Panc1 (cell line): ENCODE measurements at regions not wholly inside any gene's neighbourhood (a gene's known extent, or its start where the extent isn't known, plus 50 kb on each side); places are given as distances from the start of the nearest gene placed in this dataset.

Experiments
- ATAC-seq: fragments of 200-7000 bp; cut with Tn5 transposase; 2 replicates; pipeline ENCODE4 v1.9.1; 2020; ENCODE audit warnings: mild to moderate bottlenecking, moderate library complexity
- BruUV-seq: library from RNA; stranded (reverse); fragments of 400-500 nt; replicated peaks from 2 replicates; lab custom pipeline; 2021; lab: Mats Ljungman, UMichigan
- CTCF ChIA-PET: fragments of 300-600 bp; sonication (Branson Sonifier 250); formaldehyde crosslinking; loops from one replicate; lab custom pipeline; 2022; ENCODE audit warnings: antibody characterized with exemption; lab: Charles Lee
- POLR2A ChIA-PET: fragments of 300-600 bp; sonication (Branson Sonifier 250); formaldehyde crosslinking; loops from one replicate; lab custom pipeline; 2022; ENCODE audit warnings: antibody characterized with exemption; lab: Charles Lee
- DNase-seq: peaks from one replicate; pipeline ENCODE4 v3.0.0-alpha.2; 2010; ENCODE audit warnings: low read depth, low spot score
- H3K27ac ChIP-seq: 2 replicates; pipeline ENCODE4 v1.5.1; 2011; ENCODE audit warnings: mild to moderate bottlenecking, low read length, inconsistent platforms
- H3K27me3 ChIP-seq: fragments of 200-500 bp; sonication (Bioruptor generic); 2 replicates; pipeline ENCODE4 v1.6.0; 2014; ENCODE audit warnings: low read length, inconsistent platforms; ENCODE audit not compliant: control insufficient read depth, insufficient read depth
- H3K36me3 ChIP-seq: fragments of 200-500 bp; sonication (Bioruptor generic); 2 replicates; pipeline ENCODE4 v1.5.1; 2014; ENCODE audit warnings: inconsistent platforms, mild to moderate bottlenecking, low read length, moderate library complexity; ENCODE audit not compliant: control insufficient read depth, insufficient read depth
- H3K4me1 ChIP-seq: 2 replicates; pipeline ENCODE4 v1.5.1; 2011; ENCODE audit warnings: inconsistent platforms, mild to moderate bottlenecking, low read length, moderate library complexity; ENCODE audit not compliant: control insufficient read depth, insufficient read depth
- H3K4me3 ChIP-seq, 2 experiments: 2 replicates each; pipeline ENCODE4 v1.5.1; 2011 to 2012; ENCODE audit warnings: low read depth in 2 of 2, low read length in 2 of 2, mild to moderate bottlenecking in 2 of 2, inconsistent platforms in 1 of 2, moderate library complexity in 1 of 2
- H3K9me3 ChIP-seq: fragments of 200-500 bp; sonication (Bioruptor generic); 2 replicates; pipeline ENCODE4 v1.5.1; 2014; ENCODE audit warnings: low read depth, mild to moderate bottlenecking, inconsistent platforms, low read length, moderate library complexity; ENCODE audit not compliant: control insufficient read depth, insufficient read depth
- POLR2AphosphoS5 ChIP-seq: IDR thresholded peaks from 2 replicates; pipeline ENCODE4 v1.6.1; 2012; ENCODE audit warnings: mild to moderate bottlenecking, low read depth, low read length, moderate library complexity
- SIN3A ChIP-seq: IDR thresholded peaks from 2 replicates; pipeline ENCODE4 v1.6.1; 2012; ENCODE audit warnings: low read depth, mild to moderate bottlenecking, low read length, moderate library complexity, borderline replicate concordance; ENCODE audit not compliant: insufficient read depth
- TCF7L2 ChIP-seq: IDR thresholded peaks from 2 replicates; pipeline ENCODE4 v1.6.1; 2011; ENCODE audit warnings: mild to moderate bottlenecking, low read depth, low read length, inconsistent platforms
- in situ Hi-C: cut with HindIII; loops from 2 replicates; pipeline ENCODE4 v1.10.0; 2016; ENCODE audit warnings: low sequenced_read_pairs, low pct_unique_long_range_greater_than_20kb
- intact Hi-C: fragments of 100-400 bp; cut with micrococcal nuclease; formaldehyde crosslinking; loops from one replicate; pipeline ENCODE4 v1.10.0; 2022; ENCODE audit not compliant: unreplicated experiment
- TF ChIP-seq, protein P1 (sequence below), 2 experiments: IDR thresholded peaks; 2 replicates each; pipeline ENCODE4 v1.6.1; 2011 to 2012; ENCODE audit warnings: low read depth in 2 of 2, control low read depth in 1 of 2, low read length in 1 of 2, mild to moderate bottlenecking in 1 of 2, moderate library complexity in 1 of 2; ENCODE audit not compliant: insufficient read depth in 1 of 2
- TF ChIP-seq, protein P2 (sequence below): fragments of 450-650 bp; IDR thresholded peaks from 2 replicates; pipeline ENCODE4 v1.5.1; 2017; ENCODE audit warnings: mild to moderate bottlenecking

DNA sequence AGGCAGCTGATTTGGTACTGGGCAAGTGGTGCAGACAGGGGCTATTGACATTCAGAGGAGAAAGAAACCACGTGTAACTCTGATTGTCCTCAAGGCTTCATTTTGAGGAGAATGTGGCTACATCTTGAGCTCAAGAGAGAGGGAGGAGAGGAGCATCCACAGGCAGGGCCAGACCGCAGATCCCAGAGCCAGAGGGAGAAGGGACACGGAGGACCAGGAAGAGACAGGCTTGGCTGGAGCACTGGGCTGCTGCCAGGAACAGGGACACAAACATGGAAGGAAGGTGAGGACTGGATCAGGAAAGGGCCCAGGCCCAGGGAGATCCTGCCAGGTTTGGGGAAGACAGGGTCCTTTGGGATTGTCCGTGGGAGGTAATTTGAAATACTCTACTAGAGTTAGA, 158.3 kb downstream of the GPAM start:
- intact Hi-C loops, result no loop called here
- BruUV-seq, result no TSS peak
- CTCF ChIA-PET, result no interaction called here
- POLR2A ChIA-PET, result no interaction called here
- TF ChIP-seq, protein P1, sequence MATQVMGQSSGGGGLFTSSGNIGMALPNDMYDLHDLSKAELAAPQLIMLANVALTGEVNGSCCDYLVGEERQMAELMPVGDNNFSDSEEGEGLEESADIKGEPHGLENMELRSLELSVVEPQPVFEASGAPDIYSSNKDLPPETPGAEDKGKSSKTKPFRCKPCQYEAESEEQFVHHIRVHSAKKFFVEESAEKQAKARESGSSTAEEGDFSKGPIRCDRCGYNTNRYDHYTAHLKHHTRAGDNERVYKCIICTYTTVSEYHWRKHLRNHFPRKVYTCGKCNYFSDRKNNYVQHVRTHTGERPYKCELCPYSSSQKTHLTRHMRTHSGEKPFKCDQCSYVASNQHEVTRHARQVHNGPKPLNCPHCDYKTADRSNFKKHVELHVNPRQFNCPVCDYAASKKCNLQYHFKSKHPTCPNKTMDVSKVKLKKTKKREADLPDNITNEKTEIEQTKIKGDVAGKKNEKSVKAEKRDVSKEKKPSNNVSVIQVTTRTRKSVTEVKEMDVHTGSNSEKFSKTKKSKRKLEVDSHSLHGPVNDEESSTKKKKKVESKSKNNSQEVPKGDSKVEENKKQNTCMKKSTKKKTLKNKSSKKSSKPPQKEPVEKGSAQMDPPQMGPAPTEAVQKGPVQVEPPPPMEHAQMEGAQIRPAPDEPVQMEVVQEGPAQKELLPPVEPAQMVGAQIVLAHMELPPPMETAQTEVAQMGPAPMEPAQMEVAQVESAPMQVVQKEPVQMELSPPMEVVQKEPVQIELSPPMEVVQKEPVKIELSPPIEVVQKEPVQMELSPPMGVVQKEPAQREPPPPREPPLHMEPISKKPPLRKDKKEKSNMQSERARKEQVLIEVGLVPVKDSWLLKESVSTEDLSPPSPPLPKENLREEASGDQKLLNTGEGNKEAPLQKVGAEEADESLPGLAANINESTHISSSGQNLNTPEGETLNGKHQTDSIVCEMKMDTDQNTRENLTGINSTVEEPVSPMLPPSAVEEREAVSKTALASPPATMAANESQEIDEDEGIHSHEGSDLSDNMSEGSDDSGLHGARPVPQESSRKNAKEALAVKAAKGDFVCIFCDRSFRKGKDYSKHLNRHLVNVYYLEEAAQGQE (IDR thresholded peaks at IDR 0.05; ENCODE audit: insufficient read depth in 1 of 2, low read depth in 2 of 2, low read length in 1 of 2), result no peak
- TF ChIP-seq POLR2AphosphoS5, result no peak
- TF ChIP-seq, protein P2, sequence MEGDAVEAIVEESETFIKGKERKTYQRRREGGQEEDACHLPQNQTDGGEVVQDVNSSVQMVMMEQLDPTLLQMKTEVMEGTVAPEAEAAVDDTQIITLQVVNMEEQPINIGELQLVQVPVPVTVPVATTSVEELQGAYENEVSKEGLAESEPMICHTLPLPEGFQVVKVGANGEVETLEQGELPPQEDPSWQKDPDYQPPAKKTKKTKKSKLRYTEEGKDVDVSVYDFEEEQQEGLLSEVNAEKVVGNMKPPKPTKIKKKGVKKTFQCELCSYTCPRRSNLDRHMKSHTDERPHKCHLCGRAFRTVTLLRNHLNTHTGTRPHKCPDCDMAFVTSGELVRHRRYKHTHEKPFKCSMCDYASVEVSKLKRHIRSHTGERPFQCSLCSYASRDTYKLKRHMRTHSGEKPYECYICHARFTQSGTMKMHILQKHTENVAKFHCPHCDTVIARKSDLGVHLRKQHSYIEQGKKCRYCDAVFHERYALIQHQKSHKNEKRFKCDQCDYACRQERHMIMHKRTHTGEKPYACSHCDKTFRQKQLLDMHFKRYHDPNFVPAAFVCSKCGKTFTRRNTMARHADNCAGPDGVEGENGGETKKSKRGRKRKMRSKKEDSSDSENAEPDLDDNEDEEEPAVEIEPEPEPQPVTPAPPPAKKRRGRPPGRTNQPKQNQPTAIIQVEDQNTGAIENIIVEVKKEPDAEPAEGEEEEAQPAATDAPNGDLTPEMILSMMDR, result no peak
- TF ChIP-seq SIN3A, result no peak
- no peak for TF ChIP-seq TCF7L2
- ATAC-seq (no peak), DNase-seq (no peak)
- H3K4me1 ChIP-seq, result no peaks in the 10 kb centered on the region
- in situ Hi-C loops, result no loop called here
- H3K9me3 ChIP-seq, result 0 out of 2 replicates have a peak, but pooled peaks cover 1% of the 10 kb centered on the region
- no peaks in the 10 kb centered on the region for H3K36me3 ChIP-seq
- H3K27me3 ChIP-seq, result no peaks in the 10 kb centered on the region
- H3K27ac ChIP-seq, result no peak overlapping the region
- H3K4me3 ChIP-seq, result no peak overlapping the region

DNA sequence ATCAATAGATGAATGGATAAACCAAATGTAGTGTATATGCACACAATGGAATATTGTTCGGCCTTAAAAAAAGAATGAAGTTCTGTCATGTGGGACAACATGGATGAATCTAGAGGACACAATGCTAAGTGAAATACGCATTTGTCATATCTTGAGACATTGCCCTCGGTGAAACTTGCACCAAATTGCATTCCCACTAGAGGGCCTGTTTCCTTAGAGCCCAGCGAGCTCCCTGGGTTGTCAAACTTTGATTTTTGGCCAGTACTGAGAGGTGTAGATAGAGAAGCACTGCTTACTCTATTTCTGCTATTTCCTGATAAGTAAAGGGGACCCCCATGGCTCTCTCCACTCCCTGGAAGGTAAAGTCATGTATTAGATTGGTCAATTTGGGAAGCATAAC, 157.1 kb downstream of the GPAM start:
- no peak for DNase-seq
- POLR2A ChIA-PET, result interaction anchor here (0.6 kb wide), 1 partner anchor 10 kb away, joined by 4 read pairs; no protein-coding TSS in a partner anchor

More for the DNA sequence above, 157.1 kb downstream of the GPAM start:
- intact Hi-C loops, result no loop called here
- H3K36me3 ChIP-seq, result no peaks in the 10 kb centered on the region
- no peak overlapping the region for H3K27ac ChIP-seq
- no TSS peak for BruUV-seq
- H3K4me1 ChIP-seq, result no peaks in the 10 kb centered on the region
- TF ChIP-seq SIN3A, result no peak
- TF ChIP-seq, protein P2, result peak; percentile 34
- in situ Hi-C loops, result no loop called here
- no peak for ATAC-seq
- no peaks in the 10 kb centered on the region for H3K27me3 ChIP-seq
- H3K9me3 ChIP-seq, result 0 out of 2 replicates have a peak, but pooled peaks cover 10% of the 10 kb centered on the region
- H3K4me3 ChIP-seq, result no peak overlapping the region
- CTCF ChIA-PET, result no interaction called here
